Heart left ventricle (tissue), 13 donors: ENCODE measurements at regions not wholly inside any gene's neighbourhood (a gene's known extent, or its start where the extent isn't known, plus 50 kb on each side); places are given as distances from the start of the nearest gene placed in this dataset.
"Not testable (repeated sequence)": the region's sequence is repeated elsewhere in the genome, so short reads cannot be mapped to it uniquely, and the experiment has no call there.

Experiments
- CTCF ChIP-seq, 12 donors: fragments of 200-600 bp; sonication (generic) in 4 of 12; IDR thresholded peaks; one replicate each; pipeline versions ENCODE4 v1.5.0 to v1.8.0; 2018 to 2022; ENCODE audit warnings: antibody characterized with exemption in 12 of 12, mild to moderate bottlenecking in 5 of 12
- POLR2A ChIP-seq, 2 donors: fragments of 450-650 bp; IDR thresholded peaks; one replicate each; pipeline ENCODE4 v1.6.1; 2017; ENCODE audit warnings: antibody characterized with exemption in 2 of 2, mild to moderate bottlenecking in 2 of 2, moderate library complexity in 2 of 2
- donor health status: ischemic (EF 13 %, LVEDD 7.1; RV severe dilation, severe dysfunction).
- donor health status: DM: no; HTN: yes; CAD: no.
- donor health status: DM: no; HTN: no; CAD: no.
- donor health status: ischemic (EF 25% LVEDD 6.9; RV normal size, moderate dysfunction).
- donor health status: ischemic (EF 25% LVEDD 5.7; RV mildly dilated, moderate dysfunction).
- donor health status: ischemic (EF 35%, LVEDD 5.7; RV mildly dilated, moderate dysfunction).
- donor health status: nonischemic (EF 11% LVEDD 7.7; RV severe dilation, severe dysfunction).
- donor health status: DM: yes; HTN: yes; CAD: no.
- donor health status: PGD.
- donor health status: ischemic (EF 29% LVEDD 5.4; RV normal size, mild dysfunction).
- donor health status: nonischemic (EF 23%, LVEDD 6.1; RV moderate dilation, normal function).

DNA sequence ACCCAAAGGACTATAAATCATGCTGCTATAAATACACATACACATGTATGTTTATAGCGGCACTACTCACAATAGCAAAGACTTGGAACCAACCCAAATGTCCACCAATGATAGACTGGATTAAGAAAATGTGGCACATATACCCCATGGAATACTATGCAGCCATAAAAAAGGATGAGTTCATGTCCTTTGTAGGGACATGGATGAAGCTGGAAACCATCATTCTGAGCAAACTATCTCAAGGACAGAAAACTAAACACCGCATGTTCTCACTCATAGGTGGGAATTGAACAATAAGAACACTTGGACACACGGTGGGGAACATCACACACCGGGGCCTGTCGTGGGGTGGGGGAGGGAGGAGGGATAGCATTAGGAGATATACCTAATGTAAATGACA lies 383.9 kb upstream of the F9 start:
- TF ChIP-seq POLR2A, CTCF (IDR thresholded peaks at IDR 0.05): not testable (repeated sequence)
